Esophagus squamous epithelium (tissue), 5 donors: ENCODE measurements at regions not wholly inside any gene's neighbourhood (a gene's known extent, or its start where the extent isn't known, plus 50 kb on each side); places are given as distances from the start of the nearest gene placed in this dataset.

Experiments
- DNase-seq: peaks from one replicate; lab custom pipeline; 2025; lab: John Stamatoyannopoulos, UW
- H3K27ac ChIP-seq, 4 donors: fragments of 200-600 bp; sonication (generic); one replicate each; pipeline ENCODE4 v1.5.1; 2016 to 2019; ENCODE audit warnings: mild to moderate bottlenecking in 1 of 4
- H3K27me3 ChIP-seq, 4 donors: fragments of 200-600 bp; sonication (generic); 1 replicate in 3 of 4; 2 replicates in 1 of 4; pipeline versions ENCODE4 v1.5.1 to v1.6.0; 2017 to 2021; ENCODE audit warnings: antibody characterized with exemption in 1 of 4
- H3K36me3 ChIP-seq, 3 donors: fragments of 200-600 bp; sonication (generic); one replicate each; pipeline ENCODE4 v1.5.1; 2016 to 2019
- H3K4me1 ChIP-seq, 3 donors: fragments of 200-600 bp; sonication (generic); one replicate each; pipeline ENCODE4 v1.5.1; 2017 to 2019
- H3K4me3 ChIP-seq, 4 donors: fragments of 200-600 bp; sonication (generic); 1 replicate in 3 of 4; 2 replicates in 1 of 4; pipeline ENCODE4 v1.5.1; 2016 to 2019; ENCODE audit warnings: mild to moderate bottlenecking in 2 of 4, moderate library complexity in 1 of 4
- H3K9me3 ChIP-seq, 3 donors: fragments of 200-600 bp; sonication (generic); one replicate each; pipeline ENCODE4 v1.5.1; 2016 to 2019
- CTCF ChIP-seq, 6 experiments: fragments of 450-650 bp in 4 of 6; fragments of 200-600 bp in 2 of 6; sonication (generic) in 2 of 6; IDR thresholded peaks; one replicate each; pipeline ENCODE4 v1.5.1; 2016 to 2019; ENCODE audit warnings: antibody characterized with exemption in 6 of 6, mild to moderate bottlenecking in 4 of 6, moderate library complexity in 4 of 6
- POLR2A ChIP-seq, 4 donors: fragments of 450-650 bp; IDR thresholded peaks; one replicate each; pipeline ENCODE4 v1.6.1; 2017; ENCODE audit warnings: antibody characterized with exemption in 4 of 4, mild to moderate bottlenecking in 4 of 4, moderate library complexity in 3 of 4
- WGBS, 2 donors: methylation state at CpG; one replicate each; pipeline ENCODE4 v1.1.5; 2018; 5-methylcytosine and 5-hydroxymethylcytosine counted together
- intact Hi-C: fragments of 100-400 bp; cut with DNase I; formaldehyde crosslinking; loops from one replicate; pipeline ENCODE4 v1.15.0; 2022
- donor health status: DM: yes; HTN: yes; CAD: no.

DNA sequence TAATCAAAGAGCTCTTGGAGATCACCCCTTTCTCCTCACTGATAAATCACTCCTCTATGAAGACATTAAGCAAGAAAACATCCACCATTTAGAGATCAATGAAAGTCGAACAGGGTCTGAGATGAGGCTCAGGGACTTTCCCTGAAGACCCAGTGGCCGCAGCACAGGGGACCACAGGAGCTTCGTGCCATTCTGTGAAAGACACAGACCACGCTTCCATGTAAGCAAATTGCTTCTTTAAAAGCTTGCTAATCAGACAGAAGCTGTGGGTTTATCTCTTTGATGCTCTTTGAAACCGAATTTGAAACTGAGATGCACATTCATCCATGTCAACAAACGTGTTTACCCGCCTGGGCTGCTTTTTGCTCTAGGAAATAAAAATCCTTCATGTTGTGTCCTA, 231.9 kb upstream of the PPP2R2D start:
- Histone ChIP-seq H3K9me3 (peaks cover 0 to 3% (median 0%) of the 10 kb centered on the region in 3 donors), H3K4me3 (no peak overlapping the region), H3K27me3 (no peaks in the 10 kb centered on the region), H3K4me1 (no peaks in the 10 kb centered on the region), H3K36me3 (no peaks in the 10 kb centered on the region), H3K27ac (no peak overlapping the region)
- 42 to 52% methylated on average over 7 of the region's 7 CpGs for WGBS, 2 donors
- TF ChIP-seq CTCF (IDR thresholded peaks at IDR 0.05) (no peak), POLR2A (IDR thresholded peaks at IDR 0.05) (no peak)
- no peak for DNase-seq
- intact Hi-C loops = no loop called here

GRCh38 chr10:131669838-131670237, 231.0 kb upstream of the PPP2R2D start:
- intact Hi-C loops = no loop called here
- Histone ChIP-seq H3K9me3 (peaks cover 0 to 3% (median 0%) of the 10 kb centered on the region in 3 donors), H3K36me3 (no peaks in the 10 kb centered on the region), H3K27me3 (no peaks in the 10 kb centered on the region), H3K4me1 (no peaks in the 10 kb centered on the region), H3K4me3 (no peak overlapping the region), H3K27ac (no peak overlapping the region)
- TF ChIP-seq POLR2A (IDR thresholded peaks at IDR 0.05) = no peak
- TF ChIP-seq CTCF (IDR thresholded peaks at IDR 0.05) = no peak
- 79 to 86% methylated on average over 1 of the region's 1 CpG for WGBS, 2 donors
- DNase-seq = no peak

- Histone ChIP-seq H3K27me3 (no peaks in the 10 kb centered on the region), H3K36me3 (no peaks in the 10 kb centered on the region), H3K4me1 (no peaks in the 10 kb centered on the region), H3K9me3 (peaks cover 0 to 3% (median 0%) of the 10 kb centered on the region in 3 donors), H3K4me3 (no peak overlapping the region), H3K27ac (no peak overlapping the region)
- no peak for TF ChIP-seq POLR2A (IDR thresholded peaks at IDR 0.05)
- TF ChIP-seq CTCF (IDR thresholded peaks at IDR 0.05) = no peak
- no peak for DNase-seq
- intact Hi-C loops = no loop called here
- WGBS, 2 donors = 45 to 60% methylated on average over 1 to 2 of the region's 5 CpGs
Measured at GRCh38 chr10:131670341-131670740, 230.5 kb upstream of the PPP2R2D start.

GRCh38 chr10:131673396-131673795, 227.4 kb upstream of the PPP2R2D start:
- WGBS, 2 donors = 57 to 73% methylated on average over 5 to 6 of the region's 7 CpGs
- TF ChIP-seq CTCF (IDR thresholded peaks at IDR 0.05) (no peak), POLR2A (IDR thresholded peaks at IDR 0.05) (no peak)
- intact Hi-C loops = no loop called here

DNA sequence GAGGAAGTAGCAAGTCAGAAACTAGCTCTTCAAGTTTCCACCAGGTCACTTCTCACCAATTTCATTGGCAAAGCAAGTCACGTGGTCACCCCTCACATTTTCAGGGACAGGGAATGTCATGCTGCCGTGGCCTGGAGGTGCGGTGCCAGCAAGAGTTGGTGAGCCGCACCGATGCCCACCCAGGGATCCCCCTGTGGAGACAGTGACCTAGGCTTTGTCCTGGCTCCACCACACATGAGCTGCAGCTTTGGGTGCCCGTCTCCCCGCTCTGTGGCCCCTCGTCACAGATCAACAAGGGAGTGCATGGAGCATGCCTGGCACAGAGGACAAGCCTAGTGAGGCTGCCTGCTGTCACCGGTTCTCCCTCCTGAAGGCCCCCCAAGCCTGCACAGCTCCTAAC, 226.7 kb upstream of the PPP2R2D start:
- Histone ChIP-seq H3K27ac (no peak overlapping the region), H3K4me1 (no peaks in the 10 kb centered on the region), H3K36me3 (no peaks in the 10 kb centered on the region), H3K4me3 (no peak overlapping the region), H3K27me3 (peaks cover 0 to 26% (median 0%) of the 10 kb centered on the region in 4 donors), H3K9me3 (peaks cover 0 to 3% (median 0%) of the 10 kb centered on the region in 3 donors)
- TF ChIP-seq CTCF (IDR thresholded peaks at IDR 0.05) = no peak
- no peak for TF ChIP-seq POLR2A (IDR thresholded peaks at IDR 0.05)
- intact Hi-C loops = no loop called here
- WGBS, 2 donors = 83 to 93% methylated on average over 8 to 9 of the region's 9 CpGs
- no peak for DNase-seq

More at GRCh38 chr10:131673396-131673795, 227.4 kb upstream of the PPP2R2D start:
- Histone ChIP-seq H3K27ac (no peak overlapping the region), H3K36me3 (no peaks in the 10 kb centered on the region), H3K4me1 (no peaks in the 10 kb centered on the region), H3K27me3 (peaks cover 0 to 19% (median 0%) of the 10 kb centered on the region in 4 donors), H3K9me3 (peaks cover 0 to 3% (median 0%) of the 10 kb centered on the region in 3 donors), H3K4me3 (no peak overlapping the region)
- DNase-seq = no peak
